ENCODE measurements at regions not wholly inside any gene's neighbourhood (a gene's known extent, or its start where the extent isn't known, plus 50 kb on each side); places are given as distances from the start of the nearest gene placed in this dataset.

DNA sequence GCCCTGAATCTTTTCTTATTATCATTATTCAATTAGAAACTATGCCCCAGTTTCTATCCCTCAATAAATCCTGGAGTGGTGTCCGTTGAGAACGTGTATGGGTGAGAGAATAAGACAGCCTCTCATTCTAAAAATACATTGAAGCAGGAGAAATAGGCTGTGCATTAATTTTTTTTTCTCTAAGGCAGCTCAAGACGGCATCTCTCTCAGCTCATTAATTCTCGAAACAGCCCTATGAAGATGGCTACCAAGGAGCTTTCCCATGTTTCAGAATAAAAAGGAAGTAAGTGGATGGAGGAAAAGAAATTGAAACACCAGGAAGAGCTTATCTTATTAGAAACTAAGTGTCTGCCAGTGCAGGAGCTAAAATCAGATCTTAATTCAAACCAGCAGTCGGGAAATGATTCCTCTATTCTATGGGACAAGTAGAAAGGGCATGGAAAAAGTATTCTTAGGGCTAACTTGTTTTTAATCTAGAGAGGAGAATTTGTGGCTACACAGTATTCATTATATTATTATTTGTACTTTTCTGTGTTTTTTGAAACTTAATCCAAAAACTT is 347.1 kb upstream of the PLD5 start:
- TF ChIP-seq, protein P1, sequence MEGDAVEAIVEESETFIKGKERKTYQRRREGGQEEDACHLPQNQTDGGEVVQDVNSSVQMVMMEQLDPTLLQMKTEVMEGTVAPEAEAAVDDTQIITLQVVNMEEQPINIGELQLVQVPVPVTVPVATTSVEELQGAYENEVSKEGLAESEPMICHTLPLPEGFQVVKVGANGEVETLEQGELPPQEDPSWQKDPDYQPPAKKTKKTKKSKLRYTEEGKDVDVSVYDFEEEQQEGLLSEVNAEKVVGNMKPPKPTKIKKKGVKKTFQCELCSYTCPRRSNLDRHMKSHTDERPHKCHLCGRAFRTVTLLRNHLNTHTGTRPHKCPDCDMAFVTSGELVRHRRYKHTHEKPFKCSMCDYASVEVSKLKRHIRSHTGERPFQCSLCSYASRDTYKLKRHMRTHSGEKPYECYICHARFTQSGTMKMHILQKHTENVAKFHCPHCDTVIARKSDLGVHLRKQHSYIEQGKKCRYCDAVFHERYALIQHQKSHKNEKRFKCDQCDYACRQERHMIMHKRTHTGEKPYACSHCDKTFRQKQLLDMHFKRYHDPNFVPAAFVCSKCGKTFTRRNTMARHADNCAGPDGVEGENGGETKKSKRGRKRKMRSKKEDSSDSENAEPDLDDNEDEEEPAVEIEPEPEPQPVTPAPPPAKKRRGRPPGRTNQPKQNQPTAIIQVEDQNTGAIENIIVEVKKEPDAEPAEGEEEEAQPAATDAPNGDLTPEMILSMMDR (conservative IDR thresholded peaks at IDR 0.05; ENCODE audit: low read depth in 2 of 2): no peak
- no peak for TF ChIP-seq EZH2 (IDR thresholded peaks at IDR 0.05; ENCODE audit: low read depth, unreplicated experiment)
- TF ChIP-seq, protein P2, sequence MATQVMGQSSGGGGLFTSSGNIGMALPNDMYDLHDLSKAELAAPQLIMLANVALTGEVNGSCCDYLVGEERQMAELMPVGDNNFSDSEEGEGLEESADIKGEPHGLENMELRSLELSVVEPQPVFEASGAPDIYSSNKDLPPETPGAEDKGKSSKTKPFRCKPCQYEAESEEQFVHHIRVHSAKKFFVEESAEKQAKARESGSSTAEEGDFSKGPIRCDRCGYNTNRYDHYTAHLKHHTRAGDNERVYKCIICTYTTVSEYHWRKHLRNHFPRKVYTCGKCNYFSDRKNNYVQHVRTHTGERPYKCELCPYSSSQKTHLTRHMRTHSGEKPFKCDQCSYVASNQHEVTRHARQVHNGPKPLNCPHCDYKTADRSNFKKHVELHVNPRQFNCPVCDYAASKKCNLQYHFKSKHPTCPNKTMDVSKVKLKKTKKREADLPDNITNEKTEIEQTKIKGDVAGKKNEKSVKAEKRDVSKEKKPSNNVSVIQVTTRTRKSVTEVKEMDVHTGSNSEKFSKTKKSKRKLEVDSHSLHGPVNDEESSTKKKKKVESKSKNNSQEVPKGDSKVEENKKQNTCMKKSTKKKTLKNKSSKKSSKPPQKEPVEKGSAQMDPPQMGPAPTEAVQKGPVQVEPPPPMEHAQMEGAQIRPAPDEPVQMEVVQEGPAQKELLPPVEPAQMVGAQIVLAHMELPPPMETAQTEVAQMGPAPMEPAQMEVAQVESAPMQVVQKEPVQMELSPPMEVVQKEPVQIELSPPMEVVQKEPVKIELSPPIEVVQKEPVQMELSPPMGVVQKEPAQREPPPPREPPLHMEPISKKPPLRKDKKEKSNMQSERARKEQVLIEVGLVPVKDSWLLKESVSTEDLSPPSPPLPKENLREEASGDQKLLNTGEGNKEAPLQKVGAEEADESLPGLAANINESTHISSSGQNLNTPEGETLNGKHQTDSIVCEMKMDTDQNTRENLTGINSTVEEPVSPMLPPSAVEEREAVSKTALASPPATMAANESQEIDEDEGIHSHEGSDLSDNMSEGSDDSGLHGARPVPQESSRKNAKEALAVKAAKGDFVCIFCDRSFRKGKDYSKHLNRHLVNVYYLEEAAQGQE (IDR thresholded peaks at IDR 0.05; ENCODE audit: unreplicated experiment): no peak
- no peak for TF ChIP-seq POLR2AphosphoS5 (IDR thresholded peaks at IDR 0.05; ENCODE audit: low read depth)
- no peak for TF ChIP-seq EZH2phosphoT487 (IDR thresholded peaks at IDR 0.05; ENCODE audit: unreplicated experiment)
- no peak for TF ChIP-seq JUNB (IDR thresholded peaks at IDR 0.05; ENCODE audit: unreplicated experiment)
- TF ChIP-seq, protein P3, sequence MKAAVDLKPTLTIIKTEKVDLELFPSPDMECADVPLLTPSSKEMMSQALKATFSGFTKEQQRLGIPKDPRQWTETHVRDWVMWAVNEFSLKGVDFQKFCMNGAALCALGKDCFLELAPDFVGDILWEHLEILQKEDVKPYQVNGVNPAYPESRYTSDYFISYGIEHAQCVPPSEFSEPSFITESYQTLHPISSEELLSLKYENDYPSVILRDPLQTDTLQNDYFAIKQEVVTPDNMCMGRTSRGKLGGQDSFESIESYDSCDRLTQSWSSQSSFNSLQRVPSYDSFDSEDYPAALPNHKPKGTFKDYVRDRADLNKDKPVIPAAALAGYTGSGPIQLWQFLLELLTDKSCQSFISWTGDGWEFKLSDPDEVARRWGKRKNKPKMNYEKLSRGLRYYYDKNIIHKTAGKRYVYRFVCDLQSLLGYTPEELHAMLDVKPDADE (IDR thresholded peaks at IDR 0.05): no peak
- TF ChIP-seq CREB1 (CRISPR knock-in tag; IDR thresholded peaks at IDR 0.05; ENCODE audit: low read depth): no peak

Measured in GM23338 (cell line).